Upper lobe of right lung (tissue), 1 donor: ENCODE measurements at regions not wholly inside any gene's neighbourhood (a gene's known extent, or its start where the extent isn't known, plus 50 kb on each side); places are given as distances from the start of the nearest gene placed in this dataset.
"Not testable (repeated sequence)": the region's sequence is repeated elsewhere in the genome, so short reads cannot be mapped to it uniquely, and the experiment has no call there.

Experiments used
- ATAC-seq: fragments of 200-7000 bp; cut with Tn5 transposase; one replicate; pipeline ENCODE4 v1.9.1; 2020; ENCODE audit warnings: mild to moderate bottlenecking, moderate library complexity
- DNase-seq: peaks from one replicate; pipeline ENCODE4 v3.0.0-alpha.2; 2020
- H3K27ac ChIP-seq: fragments of 200-600 bp; one replicate; pipeline ENCODE4 v1.8.0; 2022
- H3K27me3 ChIP-seq: fragments of 200-600 bp; one replicate; pipeline ENCODE4 v1.8.0; 2022; ENCODE audit warnings: mild to moderate bottlenecking
- H3K36me3 ChIP-seq: fragments of 200-600 bp; one replicate; pipeline ENCODE4 v1.8.0; 2022
- H3K4me1 ChIP-seq: fragments of 200-600 bp; one replicate; pipeline ENCODE4 v1.8.0; 2022
- H3K4me3 ChIP-seq: fragments of 200-600 bp; one replicate; pipeline ENCODE4 v1.8.0; 2022; ENCODE audit warnings: mild to moderate bottlenecking
- H3K9me3 ChIP-seq: fragments of 200-600 bp; one replicate; pipeline ENCODE4 v1.8.0; 2022
- intact Hi-C: fragments of 100-400 bp; cut with DNase I; formaldehyde crosslinking; loops from one replicate; pipeline ENCODE4 v1.11.0; 2022
- TF ChIP-seq, protein P1 (sequence below): fragments of 200-600 bp; IDR thresholded peaks from one replicate; pipeline ENCODE4 v1.8.0; 2022; ENCODE audit warnings: antibody characterized with exemption
- donor health status: DM: no; HTN: yes; CAD: no; lungs with severe emphysema.

DNA sequence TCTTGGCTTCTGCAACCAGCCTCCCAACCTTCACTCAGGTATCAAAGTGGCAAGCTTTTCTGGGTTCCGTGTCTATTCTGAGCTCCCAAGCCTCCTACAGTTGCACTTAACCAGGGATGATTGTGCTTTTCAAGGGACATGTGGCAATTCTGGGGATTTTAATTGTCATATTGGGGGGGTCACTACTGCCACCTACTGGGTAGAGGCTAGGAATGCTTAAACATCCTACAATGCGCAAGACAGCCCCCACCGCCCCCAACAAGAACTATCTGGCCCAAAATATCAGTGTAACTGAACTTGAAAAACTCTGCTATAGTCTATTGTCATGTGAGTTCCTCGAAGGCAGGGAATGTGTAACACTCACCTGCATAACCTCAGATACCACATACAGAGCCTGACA lies 129.3 kb upstream of the RRN3 start:
- H3K4me3 ChIP-seq, DNase-seq, H3K36me3 ChIP-seq, H3K27ac ChIP-seq, intact Hi-C loops, H3K9me3 ChIP-seq, H3K27me3 ChIP-seq, H3K4me1 ChIP-seq: not testable (repeated sequence)
- ATAC-seq = peak; percentile 28

DNA sequence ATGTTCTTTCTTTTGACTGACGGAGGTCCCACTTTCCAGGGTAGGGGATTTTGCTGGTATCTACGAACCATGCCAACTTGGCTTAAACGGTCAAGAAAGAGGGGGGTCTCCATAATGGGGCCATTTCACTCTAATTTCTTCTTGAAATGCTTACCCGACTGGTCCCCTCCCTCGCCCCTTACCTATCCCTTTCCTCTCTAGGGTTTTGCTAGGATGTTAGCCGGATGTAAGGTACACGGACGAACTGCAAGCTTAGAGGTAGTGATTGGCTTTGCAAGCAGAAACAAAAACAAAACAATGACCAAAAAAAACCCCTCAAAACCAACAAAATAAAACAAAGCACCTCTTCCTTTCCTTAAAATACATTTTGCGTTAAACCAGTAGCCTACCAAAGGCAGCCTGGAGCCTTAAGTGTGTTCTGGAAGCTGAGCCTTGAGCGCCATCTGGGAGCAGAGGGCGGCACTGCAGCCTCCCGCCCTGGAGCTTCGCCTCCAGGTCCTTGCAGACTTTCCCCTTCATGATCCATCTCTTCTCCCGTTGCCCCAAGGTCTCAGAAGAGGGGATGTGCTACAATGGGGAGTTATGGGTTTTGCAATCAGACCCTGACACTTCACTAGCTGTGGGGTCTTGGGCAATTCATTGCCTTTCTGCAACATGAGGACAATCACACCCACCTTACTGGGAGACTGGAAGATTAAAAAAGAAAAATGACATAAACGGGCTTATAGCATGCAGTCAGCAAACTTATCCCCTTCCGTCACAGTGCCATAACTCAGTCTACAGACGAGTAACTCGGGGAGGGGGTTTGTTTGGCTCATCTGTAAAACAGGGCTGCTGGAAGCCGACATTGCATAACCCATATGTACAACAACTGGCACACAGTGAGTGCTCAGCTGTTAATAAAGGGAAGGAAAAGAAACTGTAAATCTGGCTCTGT lies 125.9 kb upstream of the RRN3 start:
- DNase-seq, H3K27ac ChIP-seq, H3K36me3 ChIP-seq, H3K4me1 ChIP-seq, H3K9me3 ChIP-seq, H3K27me3 ChIP-seq, intact Hi-C loops, H3K4me3 ChIP-seq: not testable (repeated sequence)
- TF ChIP-seq, protein P1, sequence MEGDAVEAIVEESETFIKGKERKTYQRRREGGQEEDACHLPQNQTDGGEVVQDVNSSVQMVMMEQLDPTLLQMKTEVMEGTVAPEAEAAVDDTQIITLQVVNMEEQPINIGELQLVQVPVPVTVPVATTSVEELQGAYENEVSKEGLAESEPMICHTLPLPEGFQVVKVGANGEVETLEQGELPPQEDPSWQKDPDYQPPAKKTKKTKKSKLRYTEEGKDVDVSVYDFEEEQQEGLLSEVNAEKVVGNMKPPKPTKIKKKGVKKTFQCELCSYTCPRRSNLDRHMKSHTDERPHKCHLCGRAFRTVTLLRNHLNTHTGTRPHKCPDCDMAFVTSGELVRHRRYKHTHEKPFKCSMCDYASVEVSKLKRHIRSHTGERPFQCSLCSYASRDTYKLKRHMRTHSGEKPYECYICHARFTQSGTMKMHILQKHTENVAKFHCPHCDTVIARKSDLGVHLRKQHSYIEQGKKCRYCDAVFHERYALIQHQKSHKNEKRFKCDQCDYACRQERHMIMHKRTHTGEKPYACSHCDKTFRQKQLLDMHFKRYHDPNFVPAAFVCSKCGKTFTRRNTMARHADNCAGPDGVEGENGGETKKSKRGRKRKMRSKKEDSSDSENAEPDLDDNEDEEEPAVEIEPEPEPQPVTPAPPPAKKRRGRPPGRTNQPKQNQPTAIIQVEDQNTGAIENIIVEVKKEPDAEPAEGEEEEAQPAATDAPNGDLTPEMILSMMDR = peak; percentile 76
- ATAC-seq = peak; percentile 95

DNA sequence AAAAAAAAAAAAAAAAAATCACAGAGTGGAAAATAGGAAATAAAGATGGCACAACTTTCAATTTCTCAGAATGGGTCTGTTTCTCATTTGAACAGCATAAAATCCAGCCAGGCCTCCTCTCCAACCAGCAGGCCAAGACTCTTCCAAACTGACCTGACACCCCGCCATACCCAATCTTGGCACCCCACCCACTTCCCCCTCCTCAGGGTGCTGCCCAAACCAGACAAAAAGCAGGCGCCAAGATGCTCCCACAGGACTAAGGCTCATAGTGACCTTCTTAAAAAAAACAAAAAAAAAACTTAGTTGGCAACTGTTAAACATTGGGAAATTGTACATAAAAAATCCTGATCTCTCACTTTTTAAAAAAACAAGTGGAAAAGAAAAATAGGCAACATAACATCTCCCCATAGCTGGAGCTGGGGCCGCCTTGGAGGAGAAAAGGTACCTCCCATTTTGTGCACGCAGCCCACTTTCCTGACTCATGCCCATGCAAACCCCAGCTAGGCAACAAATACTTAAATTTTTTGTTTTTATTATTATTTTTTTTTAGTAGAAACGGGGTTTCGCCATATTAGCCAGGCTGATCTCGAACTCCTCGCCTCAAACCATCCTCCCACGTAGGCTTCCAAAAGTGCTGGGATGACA lies 124.9 kb upstream of the RRN3 start:
- H3K27me3 ChIP-seq, H3K27ac ChIP-seq, ATAC-seq, H3K4me1 ChIP-seq, H3K36me3 ChIP-seq, DNase-seq, intact Hi-C loops, H3K9me3 ChIP-seq, H3K4me3 ChIP-seq: not testable (repeated sequence)

DNA sequence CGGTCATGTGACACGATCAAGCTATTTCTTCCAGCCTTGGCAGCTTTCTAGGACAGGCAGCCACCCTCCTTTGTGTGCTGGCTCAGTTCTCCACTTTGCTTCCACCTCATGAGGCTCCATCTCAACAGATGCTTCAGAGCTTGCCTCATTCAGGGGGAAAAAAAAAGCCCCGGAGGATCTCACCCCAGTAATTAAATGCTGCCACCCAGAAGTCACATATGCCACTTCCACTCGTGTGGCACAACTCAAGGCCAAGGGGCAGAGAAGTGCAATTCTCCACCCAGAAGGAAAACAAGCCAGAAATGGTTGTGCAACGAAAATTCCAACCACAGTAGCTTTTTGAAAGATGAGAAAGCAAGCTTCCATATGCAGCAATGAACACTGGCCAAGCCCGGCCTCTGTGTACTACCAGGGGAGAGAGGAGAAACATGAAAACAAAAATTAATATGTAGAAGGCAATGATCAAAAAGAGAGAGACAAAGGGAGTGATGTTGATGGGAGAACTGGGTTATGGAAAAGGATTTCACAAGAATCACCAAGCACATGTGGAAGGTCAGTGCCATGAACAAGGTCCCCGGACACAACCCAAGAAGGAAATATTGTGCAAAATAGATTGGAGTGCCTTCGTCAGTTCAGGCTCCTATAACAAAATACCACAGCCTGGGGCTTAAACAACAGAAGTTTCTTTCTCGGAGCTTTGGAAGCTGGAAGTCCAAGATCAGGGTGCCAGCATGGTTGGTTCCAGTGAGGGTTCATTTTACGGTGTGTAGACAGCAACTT lies 113.3 kb upstream of the RRN3 start:
- DNase-seq, H3K4me3 ChIP-seq, H3K4me1 ChIP-seq, intact Hi-C loops, H3K9me3 ChIP-seq, H3K27ac ChIP-seq, H3K36me3 ChIP-seq, H3K27me3 ChIP-seq: not testable (repeated sequence)
- ATAC-seq = peak; percentile 36

DNA sequence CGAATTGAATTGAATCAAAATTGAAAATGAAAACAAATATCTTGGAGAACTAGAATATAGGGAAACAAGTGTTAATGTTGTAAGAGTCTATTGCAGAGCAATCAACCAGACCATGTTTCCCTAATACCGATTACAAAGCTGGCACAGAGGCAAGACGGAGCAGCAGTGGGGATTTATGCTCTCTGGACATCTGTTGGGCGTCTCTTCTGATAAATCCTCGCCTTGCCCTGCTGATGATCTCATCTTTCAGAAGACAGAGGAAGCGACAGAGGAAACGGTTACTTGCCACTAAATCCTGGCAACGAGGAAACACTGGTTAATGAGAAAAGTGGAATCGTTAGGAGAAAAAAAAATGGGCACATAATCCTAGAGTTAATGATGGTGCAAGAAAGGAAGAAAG lies 112.4 kb upstream of the RRN3 start:
- ATAC-seq, H3K36me3 ChIP-seq, H3K4me1 ChIP-seq, H3K9me3 ChIP-seq, intact Hi-C loops, H3K27me3 ChIP-seq, H3K4me3 ChIP-seq, DNase-seq, H3K27ac ChIP-seq: not testable (repeated sequence)

DNA sequence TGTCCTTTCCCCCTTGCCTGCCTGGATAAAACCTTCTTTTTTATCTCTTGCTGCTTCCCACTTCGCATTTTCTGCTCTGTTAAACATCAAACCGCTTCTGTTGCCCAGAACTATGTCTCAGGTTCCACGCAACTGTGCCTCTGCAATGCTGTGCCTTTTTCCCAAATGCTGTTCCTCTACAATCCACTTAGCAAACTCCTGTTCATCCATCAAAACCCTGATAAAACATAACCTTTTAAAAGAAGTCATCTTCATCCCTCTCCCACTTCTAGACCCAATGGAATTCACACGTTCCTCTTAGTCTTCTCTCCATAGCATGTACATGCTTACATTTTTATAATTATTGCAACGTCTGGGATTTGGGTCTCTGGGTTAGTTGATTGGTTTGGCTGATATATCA lies 111.9 kb upstream of the RRN3 start:
- H3K9me3 ChIP-seq, H3K4me3 ChIP-seq, H3K27ac ChIP-seq, intact Hi-C loops, H3K4me1 ChIP-seq, H3K36me3 ChIP-seq, H3K27me3 ChIP-seq, ATAC-seq, DNase-seq: not testable (repeated sequence)

DNA sequence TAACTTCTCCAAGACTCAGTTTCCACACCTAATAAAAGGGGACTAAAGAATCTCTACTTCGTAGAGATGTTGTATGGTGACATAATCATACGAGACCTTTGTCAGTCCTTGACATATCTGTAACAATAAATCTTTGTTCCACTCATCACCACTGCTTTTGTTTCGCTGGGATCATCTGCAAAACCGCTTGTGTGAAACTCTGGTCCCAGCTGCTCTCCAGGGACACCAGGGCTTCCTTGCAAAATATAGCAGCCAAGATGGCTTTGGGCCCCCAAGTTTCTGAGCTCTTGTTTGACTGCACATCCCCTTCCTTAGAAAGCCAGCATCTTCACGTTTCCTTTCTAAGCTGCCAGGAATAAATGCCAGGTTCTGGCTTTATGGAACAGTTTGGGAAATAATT lies 110.5 kb upstream of the RRN3 start:
- H3K4me3 ChIP-seq, H3K27me3 ChIP-seq, H3K36me3 ChIP-seq, H3K9me3 ChIP-seq, ATAC-seq, intact Hi-C loops, H3K4me1 ChIP-seq, DNase-seq, H3K27ac ChIP-seq: not testable (repeated sequence)

DNA sequence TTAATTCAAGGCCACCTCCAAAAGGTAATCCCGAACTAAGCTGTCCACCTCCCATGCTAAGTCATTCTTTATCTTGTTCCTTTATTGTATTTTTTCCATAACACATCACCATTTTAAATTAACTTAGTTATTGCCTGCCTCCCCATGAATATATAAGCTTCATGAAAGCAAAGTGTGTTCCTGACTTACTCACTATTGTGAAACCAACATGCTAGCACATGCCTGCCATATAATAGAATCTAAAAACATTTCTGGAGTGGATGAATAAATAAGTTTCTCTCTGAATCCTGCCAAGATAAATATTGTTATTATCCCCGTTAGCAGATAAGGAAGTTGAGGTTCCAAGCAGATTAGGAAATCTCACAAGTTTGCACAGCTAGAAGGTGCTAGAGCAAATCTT lies 98.7 kb upstream of the RRN3 start:
- H3K9me3 ChIP-seq, H3K27ac ChIP-seq, H3K4me1 ChIP-seq, H3K36me3 ChIP-seq, H3K27me3 ChIP-seq, H3K4me3 ChIP-seq, DNase-seq, intact Hi-C loops: not testable (repeated sequence)
- ATAC-seq = peak; percentile 22

DNA sequence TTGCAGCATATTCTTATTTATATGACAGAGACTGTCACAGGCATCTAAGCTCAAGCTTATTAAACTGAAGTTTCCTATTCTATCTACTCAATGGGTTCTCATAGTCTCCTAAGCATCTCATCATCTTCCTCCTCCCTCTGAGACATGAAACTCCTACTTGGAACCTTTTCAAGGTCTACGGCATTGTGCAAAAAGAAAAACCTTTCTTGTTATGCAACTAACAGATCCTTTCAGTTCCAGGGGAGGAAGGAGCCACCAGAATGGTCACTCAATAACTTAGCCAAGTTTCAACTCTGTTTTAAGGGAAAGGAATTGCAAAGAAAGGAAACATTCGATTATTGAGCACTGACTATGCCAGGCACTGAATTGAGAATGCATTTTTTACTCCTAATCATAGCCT lies 98.1 kb upstream of the RRN3 start:
- H3K27me3 ChIP-seq, intact Hi-C loops, DNase-seq, ATAC-seq, H3K36me3 ChIP-seq, H3K4me3 ChIP-seq, H3K27ac ChIP-seq, H3K9me3 ChIP-seq, H3K4me1 ChIP-seq: not testable (repeated sequence)

DNA sequence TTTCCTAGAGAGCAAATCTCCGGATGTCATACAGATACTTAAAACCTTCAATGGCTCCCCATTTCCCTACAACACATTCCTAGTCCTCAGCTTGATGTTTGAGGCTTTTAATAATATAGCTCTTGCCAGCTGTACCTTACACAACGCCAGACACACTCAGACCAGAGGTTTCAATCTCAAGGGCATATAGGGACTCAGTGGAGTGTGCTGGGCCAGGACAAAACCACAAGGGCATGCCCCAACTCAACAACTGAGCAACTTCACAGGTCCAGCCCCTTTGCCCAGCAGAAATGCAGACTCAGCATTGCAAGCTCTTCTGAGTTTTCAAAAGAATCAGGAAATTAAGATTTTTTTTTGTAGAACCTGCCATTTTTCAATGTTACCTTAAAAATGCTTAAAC lies 95.4 kb upstream of the RRN3 start:
- H3K36me3 ChIP-seq, H3K27me3 ChIP-seq, H3K27ac ChIP-seq, H3K9me3 ChIP-seq, intact Hi-C loops, H3K4me3 ChIP-seq, DNase-seq, ATAC-seq, H3K4me1 ChIP-seq: not testable (repeated sequence)
